Natural killer cell (primary cell): ENCODE measurements at regions not wholly inside any gene's neighbourhood (a gene's known extent, or its start where the extent isn't known, plus 50 kb on each side); places are given as distances from the start of the nearest gene placed in this dataset.

ENCODE experiments used
- ATAC-seq, 3 donors: fragments of 150-1000 bp in 2 of 3; fragments of 200-7000 bp in 1 of 3; cut with Tn5 transposase; 1 replicate in 1 of 3; 2 replicates in 2 of 3; pipeline ENCODE4 v1.10.0; 2021; ENCODE audit warnings: mild to moderate bottlenecking in 2 of 3, moderate library complexity in 2 of 3
- DNase-seq, 2 donors: peaks; one replicate each; pipeline versions ENCODE4 v3.0.0 to v3.0.0-alpha.2; 2013 to 2021; ENCODE audit warnings: mixed read lengths in 1 of 2
- H3K27ac ChIP-seq: one replicate; pipeline ENCODE4 v1.5.1; 2013; ENCODE audit warnings: mild to moderate bottlenecking, low read length
- H3K27me3 ChIP-seq: one replicate; pipeline ENCODE4 v1.6.1; 2013; ENCODE audit warnings: low read length; ENCODE audit not compliant: control insufficient read depth, insufficient read depth
- H3K36me3 ChIP-seq: one replicate; pipeline ENCODE4 v1.6.1; 2013; ENCODE audit warnings: low read length; ENCODE audit not compliant: control insufficient read depth, insufficient read depth
- H3K4me1 ChIP-seq: one replicate; pipeline ENCODE4 v1.6.1; 2013; ENCODE audit warnings: low read length; ENCODE audit not compliant: control insufficient read depth, insufficient read depth
- H3K4me3 ChIP-seq: one replicate; pipeline ENCODE4 v1.5.1; 2013; ENCODE audit warnings: low read length
- H3K9me3 ChIP-seq: one replicate; pipeline ENCODE4 v1.6.1; 2013; ENCODE audit warnings: low read length; ENCODE audit not compliant: control insufficient read depth, insufficient read depth
- H3K27ac Mint-ChIP-seq, 2 donors: one replicate each; pipeline ENCODE4 v1.8.0; 2022; ENCODE audit warnings: mild to moderate bottlenecking in 2 of 2, mixed read lengths in 2 of 2, moderate library complexity in 1 of 2
- H3K27me3 Mint-ChIP-seq, 2 donors: one replicate each; pipeline ENCODE4 v1.8.0; 2022; ENCODE audit warnings: low read depth in 2 of 2, mixed read lengths in 2 of 2
- H3K36me3 Mint-ChIP-seq: one replicate; pipeline ENCODE4 v1.8.0; 2022; ENCODE audit warnings: mixed read lengths
- H3K4me1 Mint-ChIP-seq, 2 donors: one replicate each; pipeline ENCODE4 v1.8.0; 2022; ENCODE audit warnings: mixed read lengths in 2 of 2
- H3K4me3 Mint-ChIP-seq: one replicate; pipeline ENCODE4 v1.8.0; 2022; ENCODE audit warnings: mild to moderate bottlenecking, moderate library complexity, mixed read lengths
- H3K9me3 Mint-ChIP-seq, 2 donors: one replicate each; pipeline ENCODE4 v1.8.0; 2022; ENCODE audit warnings: mixed read lengths in 2 of 2
- CTCF ChIP-seq: fragments of 200-600 bp; IDR thresholded peaks from one replicate; pipeline ENCODE4 v1.8.0; 2022; ENCODE audit warnings: antibody characterized with exemption
- WGBS: methylation state at CpG from one replicate; pipeline ENCODE4 v1.1.7; 2013; ENCODE audit warnings: missing lambda C conversion rate; ENCODE audit not compliant: insufficient coverage; 5-methylcytosine and 5-hydroxymethylcytosine counted together
- intact Hi-C: fragments of 100-400 bp; cut with micrococcal nuclease; formaldehyde crosslinking; loops from one replicate; pipeline ENCODE4 v1.14.2; 2022

GRCh38 chr2:238695538-238695937 lies 152.3 kb upstream of the TWIST2 start:
- H3K27me3 Mint-ChIP-seq = peaks cover 6 to 8% of the 10 kb centered on the region in 2 donors
- H3K9me3 ChIP-seq = no peaks in the 10 kb centered on the region
- no peak overlapping the region for H3K27ac Mint-ChIP-seq
- no peaks in the 10 kb centered on the region for H3K36me3 Mint-ChIP-seq
- no peaks in the 10 kb centered on the region for H3K27me3 ChIP-seq
- no peaks in the 10 kb centered on the region for H3K4me1 Mint-ChIP-seq
- H3K4me3 Mint-ChIP-seq = no peak overlapping the region
- no peaks in the 10 kb centered on the region for H3K4me1 ChIP-seq
- no peak overlapping the region for H3K4me3 ChIP-seq
- no peaks in the 10 kb centered on the region for H3K9me3 Mint-ChIP-seq
- H3K36me3 ChIP-seq = no peaks in the 10 kb centered on the region
- 77% methylated on average over 4 of the region's 4 CpGs for WGBS
- no peak overlapping the region for H3K27ac ChIP-seq
- DNase-seq (no peak), ATAC-seq (no peak)
- TF ChIP-seq CTCF = no peak
- intact Hi-C loops = no loop called here

GRCh38 chr2:238696331-238696730 lies 151.6 kb upstream of the TWIST2 start:
- Mint-ChIP-seq H3K36me3 (no peaks in the 10 kb centered on the region), H3K27ac (no peak overlapping the region), H3K4me1 (no peaks in the 10 kb centered on the region), H3K4me3 (no peak overlapping the region), H3K27me3 (peaks cover 6 to 8% of the 10 kb centered on the region in 2 donors), H3K9me3 (no peaks in the 10 kb centered on the region)
- WGBS = 86% methylated on average over 4 of the region's 4 CpGs
- no peaks in the 10 kb centered on the region for H3K4me1 ChIP-seq
- TF ChIP-seq CTCF = no peak
- intact Hi-C loops = no loop called here
- DNase-seq = no peak
- H3K27ac ChIP-seq = no peak overlapping the region
- H3K36me3 ChIP-seq = no peaks in the 10 kb centered on the region
- no peak overlapping the region for H3K4me3 ChIP-seq
- no peaks in the 10 kb centered on the region for H3K27me3 ChIP-seq
- H3K9me3 ChIP-seq = no peaks in the 10 kb centered on the region
- ATAC-seq = no peak

- DNase-seq (no peak), ATAC-seq (no peak)
- H3K9me3 Mint-ChIP-seq = no peaks in the 10 kb centered on the region
- TF ChIP-seq CTCF = no peak
- no peak overlapping the region for H3K27ac Mint-ChIP-seq
- H3K36me3 ChIP-seq = no peaks in the 10 kb centered on the region
- no peaks in the 10 kb centered on the region for H3K4me1 Mint-ChIP-seq
- H3K27me3 ChIP-seq = no peaks in the 10 kb centered on the region
- peaks cover 6 to 8% of the 10 kb centered on the region in 2 donors for H3K27me3 Mint-ChIP-seq
- intact Hi-C loops = no loop called here
- no peak overlapping the region for H3K27ac ChIP-seq
- H3K4me1 ChIP-seq = no peaks in the 10 kb centered on the region
- no peak overlapping the region for H3K4me3 ChIP-seq
- no peaks in the 10 kb centered on the region for H3K9me3 ChIP-seq
- 84% methylated on average over 3 of the region's 3 CpGs for WGBS
- no peaks in the 10 kb centered on the region for H3K36me3 Mint-ChIP-seq
- H3K4me3 Mint-ChIP-seq = no peak overlapping the region
Observed at GRCh38 chr2:238696786-238697185, 151.1 kb upstream of the TWIST2 start.

- Histone ChIP-seq H3K27ac (no peak overlapping the region), H3K27me3 (no peaks in the 10 kb centered on the region), H3K4me1 (no peaks in the 10 kb centered on the region), H3K36me3 (no peaks in the 10 kb centered on the region), H3K4me3 (no peak overlapping the region), H3K9me3 (no peaks in the 10 kb centered on the region)
- no peak for TF ChIP-seq CTCF
- Mint-ChIP-seq H3K9me3 (no peaks in the 10 kb centered on the region), H3K4me1 (no peaks in the 10 kb centered on the region), H3K27me3 (peaks cover 6 to 8% of the 10 kb centered on the region in 2 donors), H3K27ac (no peak overlapping the region), H3K36me3 (no peaks in the 10 kb centered on the region), H3K4me3 (no peak overlapping the region)
- WGBS = 82% methylated on average over 20 of the region's 20 CpGs
- intact Hi-C loops = no loop called here
- ATAC-seq (no peak), DNase-seq (no peak)
Observed at GRCh38 chr2:238697193-238698071, 150.5 kb upstream of the TWIST2 start.
